ENCODE measurements at regions not wholly inside any gene's neighbourhood (a gene's known extent, or its start where the extent isn't known, plus 50 kb on each side); places are given as distances from the start of the nearest gene placed in this dataset.
"Not testable (repeated sequence)": the region's sequence is repeated elsewhere in the genome, so short reads cannot be mapped to it uniquely, and the experiment has no call there.

DNA sequence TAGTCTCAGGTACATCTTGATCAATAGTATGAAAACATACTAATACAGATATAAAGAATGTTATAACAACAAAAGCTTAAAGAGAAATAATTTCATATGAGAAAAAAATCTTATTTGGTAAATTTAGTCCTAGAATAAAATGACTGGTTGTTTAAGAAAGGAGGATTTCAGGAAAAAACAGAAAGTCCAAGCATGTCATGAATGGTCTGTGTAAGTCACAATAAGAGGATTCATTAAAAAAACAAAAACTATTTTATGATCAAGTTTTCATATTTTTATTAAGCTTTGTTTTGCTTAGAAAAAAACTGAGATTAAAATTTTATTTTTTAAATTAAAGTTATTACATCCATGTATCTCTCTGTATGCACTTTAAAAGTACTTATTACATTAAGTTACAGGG lies 353.9 kb upstream of the SPHKAP start:
- no peak for ATAC-seq (replicated peaks in 6 of 8)
- Histone ChIP-seq H3K4me3 (no peak overlapping the region), H3K4me1 (replicated peaks in 1 of 2) (no peaks in the 10 kb centered on the region), H3K27ac (no peak overlapping the region)
- in situ Hi-C loops (cut with MboI; ENCODE audit: low pct_unique_long_range_greater_than_20kb in 2 of 9, low sequenced_read_pairs in 9 of 9, unreplicated experiment in 9 of 9) = no loop called here

- WGBS, 10 experiments = 0 to 88% (median 57%) methylated on average over 1 of the region's 1 CpG; no CpG with 5 or more reads in 5 of the 10 experiments
- no peak overlapping the region for H3K27ac ChIP-seq
- H3K4me3 ChIP-seq = no peak overlapping the region
- H3K4me1 ChIP-seq (replicated peaks in 1 of 2) = no peaks in the 10 kb centered on the region
- no peak for ATAC-seq (replicated peaks in 6 of 8)
- in situ Hi-C loops (cut with MboI; ENCODE audit: low pct_unique_long_range_greater_than_20kb in 2 of 9, low sequenced_read_pairs in 9 of 9, unreplicated experiment in 9 of 9) = no loop called here
Observed at GRCh38 chr2:228533156-228533555, 351.7 kb upstream of the SPHKAP start.

GRCh38 chr2:228532233-228532632 lies 350.7 kb upstream of the SPHKAP start:
- H3K4me3 ChIP-seq = no peak overlapping the region
- H3K4me1 ChIP-seq (replicated peaks in 1 of 2) = no peaks in the 10 kb centered on the region
- H3K27ac ChIP-seq = no peak overlapping the region
- in situ Hi-C loops (cut with MboI; ENCODE audit: low pct_unique_long_range_greater_than_20kb in 2 of 9, low sequenced_read_pairs in 9 of 9, unreplicated experiment in 9 of 9) = no loop called here
- WGBS, 10 experiments = 71 to 100% (median 84%) methylated on average over 1 of the region's 1 CpG
- no peak for ATAC-seq (replicated peaks in 6 of 8)

- Histone ChIP-seq H3K4me1 (replicated peaks in 1 of 2) (no peaks in the 10 kb centered on the region), H3K4me3 (no peak overlapping the region), H3K27ac (no peak overlapping the region)
- peak in 1 of 8 experiments; percentile 72 for ATAC-seq (replicated peaks in 6 of 8)
- in situ Hi-C loops (cut with MboI; ENCODE audit: low pct_unique_long_range_greater_than_20kb in 2 of 9, low sequenced_read_pairs in 9 of 9, unreplicated experiment in 9 of 9) = no loop called here
- 42 to 100% (median 69%) methylated on average over 1 to 3 of the region's 3 CpGs for WGBS, 10 experiments
Observed at GRCh38 chr2:228527197-228527881, 345.9 kb upstream of the SPHKAP start.

DNA sequence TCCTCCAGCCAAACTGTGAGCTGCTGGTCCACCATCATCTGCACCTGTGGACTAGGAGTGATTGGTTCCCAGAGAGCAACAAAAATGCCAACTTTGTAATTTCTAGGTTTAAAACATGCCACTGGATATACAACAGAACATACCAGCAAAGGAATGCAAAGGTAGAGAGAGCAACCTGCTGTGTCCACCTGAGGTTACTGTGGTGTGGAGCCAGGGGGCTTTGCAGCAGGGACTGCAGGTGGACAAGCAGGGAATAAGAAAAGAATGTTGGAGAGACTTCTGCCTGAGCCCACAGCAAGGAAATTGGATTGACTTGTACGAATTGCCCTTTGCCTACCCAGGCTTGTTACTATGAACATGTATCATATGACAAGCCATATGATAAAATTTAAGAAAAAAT lies 345.2 kb upstream of the SPHKAP start:
- in situ Hi-C loops (cut with MboI; ENCODE audit: low pct_unique_long_range_greater_than_20kb in 2 of 9, low sequenced_read_pairs in 9 of 9, unreplicated experiment in 9 of 9) = no loop called here
- Histone ChIP-seq H3K4me1 (replicated peaks in 1 of 2) (no peaks in the 10 kb centered on the region), H3K27ac (no peak overlapping the region), H3K4me3 (no peak overlapping the region)
- WGBS, 10 experiments = 38 to 86% (median 60%) methylated on average over 1 of the region's 1 CpG; no CpG with 5 or more reads in 3 of the 10 experiments
- ATAC-seq (replicated peaks in 6 of 8) = no peak

DNA sequence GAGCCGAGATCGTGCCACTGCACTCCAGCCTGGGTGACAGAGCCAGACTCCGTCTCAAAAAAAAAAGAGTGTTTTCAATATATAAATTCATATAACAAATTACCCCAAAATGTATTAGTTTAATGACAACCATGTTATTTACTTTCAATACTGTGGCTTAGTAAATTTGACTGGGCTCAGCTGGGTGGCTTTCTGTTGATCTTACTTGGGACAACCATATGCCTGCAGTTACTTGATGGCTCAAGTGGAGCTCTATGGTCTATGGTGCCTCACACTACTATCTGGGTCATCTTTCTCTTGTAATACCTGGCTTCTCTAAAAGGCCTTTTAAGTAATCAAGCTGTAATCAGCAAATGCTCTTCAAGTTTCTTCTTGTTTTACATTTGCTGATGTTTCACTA lies 341.5 kb upstream of the SPHKAP start:
- in situ Hi-C loops (cut with MboI; ENCODE audit: low pct_unique_long_range_greater_than_20kb in 2 of 9, low sequenced_read_pairs in 9 of 9, unreplicated experiment in 9 of 9) = no loop called here
- 76 to 100% (median 80%) methylated on average over 1 to 3 of the region's 3 CpGs; no CpG with 5 or more reads in 5 of the 10 experiments for WGBS, 10 experiments

GRCh38 chr2:228522276-228522675 lies 340.8 kb upstream of the SPHKAP start:
- no peak overlapping the region for H3K4me3 ChIP-seq
- H3K27ac ChIP-seq = no peak overlapping the region
- WGBS, 10 experiments = 0 to 86% (median 48%) methylated on average over 1 to 2 of the region's 2 CpGs; no CpG with 5 or more reads in 1 of the 10 experiments
- peak in 3 of 8 experiments; percentile 39 to 71 (median 48) for ATAC-seq (replicated peaks in 6 of 8)
- no peaks in the 10 kb centered on the region for H3K4me1 ChIP-seq (replicated peaks in 1 of 2)
- in situ Hi-C loops (cut with MboI; ENCODE audit: low pct_unique_long_range_greater_than_20kb in 2 of 9, low sequenced_read_pairs in 9 of 9, unreplicated experiment in 9 of 9) = no loop called here

More for the DNA sequence above, 341.5 kb upstream of the SPHKAP start:
- no peak for ATAC-seq (replicated peaks in 6 of 8)
- no peak overlapping the region for H3K4me3 ChIP-seq
- H3K4me1 ChIP-seq (replicated peaks in 1 of 2) = no peaks in the 10 kb centered on the region
- H3K27ac ChIP-seq = no peak overlapping the region

DNA sequence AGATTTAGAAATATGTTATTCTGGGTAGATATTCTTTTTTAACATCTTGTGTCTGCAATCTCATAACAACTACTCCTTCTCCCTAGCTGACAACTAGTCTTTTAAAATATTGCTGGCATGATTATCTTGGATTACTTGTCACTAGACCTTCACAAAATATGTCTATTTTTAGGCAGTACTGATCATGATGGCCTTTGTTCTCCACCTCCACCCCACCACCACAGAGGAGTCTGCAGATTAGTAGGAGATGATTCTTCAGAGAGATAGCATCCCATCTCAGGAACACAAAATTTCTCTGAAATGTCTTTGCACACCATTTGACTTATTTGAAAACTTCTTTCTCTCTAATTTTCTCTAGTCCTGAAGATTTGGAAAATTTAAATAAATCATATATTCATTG lies 338.1 kb upstream of the SPHKAP start:
- in situ Hi-C loops (cut with MboI; ENCODE audit: low pct_unique_long_range_greater_than_20kb in 2 of 9, low sequenced_read_pairs in 9 of 9, unreplicated experiment in 9 of 9) = no loop called here
- peaks cover 0 to 3% of the 10 kb centered on the region in 2 donors for H3K4me1 ChIP-seq (replicated peaks in 1 of 2)
- no peak overlapping the region for H3K27ac ChIP-seq
- H3K4me3 ChIP-seq = no peak overlapping the region
- no peak for ATAC-seq (replicated peaks in 6 of 8)

DNA sequence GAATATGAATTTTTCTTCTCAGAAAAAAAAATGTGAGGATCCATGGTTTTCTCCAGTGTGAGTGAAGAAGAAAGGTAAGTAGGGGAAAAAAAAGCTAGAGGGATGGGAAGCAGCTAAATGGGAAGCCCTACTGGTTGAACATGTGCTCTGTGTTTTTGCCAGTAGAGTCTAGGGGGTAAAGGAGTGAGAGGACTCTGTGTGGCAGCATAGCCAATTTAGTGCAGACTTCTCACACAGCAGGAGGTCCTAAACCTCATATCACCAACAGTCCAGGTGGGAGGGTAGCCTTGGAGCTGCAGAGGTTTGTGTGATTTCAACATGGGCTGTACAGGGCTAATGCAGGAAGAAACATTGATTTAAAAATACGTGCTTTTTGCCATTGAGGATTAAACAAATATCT lies 334.5 kb upstream of the SPHKAP start:
- H3K4me3 ChIP-seq = no peak overlapping the region
- H3K4me1 ChIP-seq (replicated peaks in 1 of 2) = peaks cover 0 to 3% of the 10 kb centered on the region in 2 donors
- H3K27ac ChIP-seq = no peak overlapping the region
- no peak for ATAC-seq (replicated peaks in 6 of 8)
- 11 to 100% (median 75%) methylated on average over 1 of the region's 1 CpG; no CpG with 5 or more reads in 1 of the 10 experiments for WGBS, 10 experiments
- in situ Hi-C loops (cut with MboI; ENCODE audit: low pct_unique_long_range_greater_than_20kb in 2 of 9, low sequenced_read_pairs in 9 of 9, unreplicated experiment in 9 of 9) = no loop called here

- peaks cover 0 to 14% of the 10 kb centered on the region in 2 donors for H3K4me1 ChIP-seq (replicated peaks in 1 of 2)
- H3K4me3 ChIP-seq; in situ Hi-C loops (cut with MboI; ENCODE audit: low pct_unique_long_range_greater_than_20kb in 2 of 9, low sequenced_read_pairs in 9 of 9, unreplicated experiment in 9 of 9); H3K27ac ChIP-seq; ATAC-seq (replicated peaks in 6 of 8): not testable (repeated sequence)
- 79 to 100% (median 89%) methylated on average over 1 to 4 of the region's 4 CpGs for whole genome bisulfite sequencing, 10 experiments
Observed at GRCh38 chr2:228513480-228513879, 332.0 kb upstream of the SPHKAP start.

GRCh38 chr2:228509021-228509420 lies 327.5 kb upstream of the SPHKAP start:
- ATAC-seq (replicated peaks in 6 of 8) = no peak
- Histone ChIP-seq H3K27ac (no peak overlapping the region), H3K4me3 (no peak overlapping the region), H3K4me1 (replicated peaks in 1 of 2) (peaks cover 11 to 26% of the 10 kb centered on the region in 2 donors)
- 20 to 88% (median 68%) methylated on average over 1 to 2 of the region's 2 CpGs; no CpG with 5 or more reads in 2 of the 10 experiments for WGBS, 10 experiments
- in situ Hi-C loops (cut with MboI; ENCODE audit: low pct_unique_long_range_greater_than_20kb in 2 of 9, low sequenced_read_pairs in 9 of 9, unreplicated experiment in 9 of 9) = no loop called here

GRCh38 chr2:228507870-228508269 lies 326.4 kb upstream of the SPHKAP start:
- in situ Hi-C loops (cut with MboI; ENCODE audit: low pct_unique_long_range_greater_than_20kb in 2 of 9, low sequenced_read_pairs in 9 of 9, unreplicated experiment in 9 of 9) = no loop called here
- peak in 5 of 8 experiments; percentile 10 to 91 (median 88) for ATAC-seq (replicated peaks in 6 of 8)
- Histone ChIP-seq H3K4me3 (no peak overlapping the region), H3K4me1 (replicated peaks in 1 of 2) (peaks cover 11 to 26% of the 10 kb centered on the region in 2 donors), H3K27ac (no peak overlapping the region)
- WGBS, 10 experiments = 10 to 100% (median 37%) methylated on average over 1 to 3 of the region's 3 CpGs; no CpG with 5 or more reads in 2 of the 10 experiments

- 8 to 83% (median 59%) methylated on average over 1 to 5 of the region's 6 CpGs for WGBS, 10 experiments
- peak overlapping the region in 1 of 2 donors; percentile 33 for H3K27ac ChIP-seq
- in situ Hi-C loops (cut with MboI; ENCODE audit: low pct_unique_long_range_greater_than_20kb in 2 of 9, low sequenced_read_pairs in 9 of 9, unreplicated experiment in 9 of 9) = no loop called here
Observed at GRCh38 chr2:228507231-228507824, 325.8 kb upstream of the SPHKAP start.

GRCh38 chr2:228503731-228504130 lies 322.2 kb upstream of the SPHKAP start:
- in situ Hi-C loops (cut with MboI; ENCODE audit: low pct_unique_long_range_greater_than_20kb in 2 of 9, low sequenced_read_pairs in 9 of 9, unreplicated experiment in 9 of 9) = no loop called here
- no peak for ATAC-seq (replicated peaks in 6 of 8)
- H3K27ac ChIP-seq = no peak overlapping the region
- H3K4me3 ChIP-seq = no peak overlapping the region
- H3K4me1 ChIP-seq (replicated peaks in 1 of 2) = peaks cover 11 to 16% of the 10 kb centered on the region in 2 donors

More at GRCh38 chr2:228507231-228507824, 325.8 kb upstream of the SPHKAP start:
- no peak overlapping the region for H3K4me3 ChIP-seq
- ATAC-seq (replicated peaks in 6 of 8) = peak in 1 of 8 experiments; percentile 7
- peaks cover 11 to 26% of the 10 kb centered on the region in 2 donors for H3K4me1 ChIP-seq (replicated peaks in 1 of 2)

Data from motor neuron (in vitro differentiated cells).